HCT116 (cell line): ENCODE measurements at regions not wholly inside any gene's neighbourhood (a gene's known extent, or its start where the extent isn't known, plus 50 kb on each side); places are given as distances from the start of the nearest gene placed in this dataset.

ENCODE experiments used
- ATAC-seq: fragments of 200-7000 bp; cut with Tn5 transposase; 2 replicates; pipeline ENCODE4 v1.9.1; 2020; ENCODE audit warnings: mild to moderate bottlenecking, moderate library complexity
- BruUV-seq: library from RNA; stranded (reverse); fragments of 400-500 nt; replicated peaks from 2 replicates; lab custom pipeline; 2021; lab: Mats Ljungman, UMichigan
- CTCF ChIA-PET: fragments of 300-600 bp; sonication (Branson Sonifier 250); formaldehyde crosslinking; loops from one replicate; lab custom pipeline; 2021; ENCODE audit warnings: antibody characterized with exemption; lab: Charles Lee
- POLR2A ChIA-PET: fragments of 300-600, 350-600 bp; sonication (Branson Sonifier 250); formaldehyde crosslinking; loops from one replicate; lab custom pipeline; 2021; ENCODE audit warnings: antibody characterized with exemption; lab: Charles Lee
- RAD21 ChIA-PET, 2 experiments: fragments of 300-600 bp; sonication (Branson Sonifier 250); formaldehyde crosslinking; loops; one replicate each; lab custom pipeline; 2023; ENCODE audit warnings: low total read pairs in 2 of 2; ENCODE audit not compliant: uncharacterized antibody in 2 of 2, unreplicated experiment in 2 of 2, low non-redundant PET in 1 of 2; lab: Charles Lee
- DNase-seq: peaks from one replicate; pipeline ENCODE4 v3.0.0-alpha.2; 2010; ENCODE audit warnings: low read depth, low spot score
- H2AFZ ChIP-seq: fragments of 200-600 bp; shearing (Covaris generic), sonication (generic); 2 replicates; pipeline ENCODE4 v1.6.1; 2017; ENCODE audit warnings: low read depth, mixed run types, mixed read lengths, antibody characterized with exemption, low read length; ENCODE audit not compliant: poor library complexity, severe bottlenecking
- H3K27ac ChIP-seq: 2 replicates; pipeline ENCODE4 v1.5.1; 2012; ENCODE audit warnings: low read depth, low read length
- H3K27me3 ChIP-seq: fragments of 200-600 bp; sonication (generic); 2 replicates; pipeline ENCODE4 v1.6.1; 2016; ENCODE audit warnings: mixed run types, low read length, mixed read lengths; ENCODE audit not compliant: insufficient read depth
- H3K36me3 ChIP-seq, 2 experiments: fragments of 200-500 bp in 1 of 2; fragments of 200-600 bp in 1 of 2; sonication (Bioruptor generic) in 1 of 2; sonication (generic) in 1 of 2; 2 replicates each; pipeline versions ENCODE4 v1.5.1 to v1.6.1; 2014 to 2016; ENCODE audit warnings: low read length in 2 of 2, inconsistent platforms in 1 of 2, mixed read lengths in 1 of 2, mixed run types in 1 of 2; ENCODE audit not compliant: insufficient read depth in 2 of 2, control insufficient read depth in 1 of 2
- H3K4me1 ChIP-seq, 2 experiments: fragments of 200-600 bp in 1 of 2; sonication (generic) in 1 of 2; 2 replicates each; pipeline versions ENCODE4 v1.5.1 to v1.6.1; 2012 to 2017; ENCODE audit warnings: low read length in 2 of 2, inconsistent platforms in 1 of 2, mild to moderate bottlenecking in 1 of 2, mixed read lengths in 1 of 2, mixed run types in 1 of 2, moderate library complexity in 1 of 2; ENCODE audit not compliant: insufficient read depth in 2 of 2, control insufficient read depth in 1 of 2
- H3K4me2 ChIP-seq: fragments of 200-600 bp; sonication (generic); 2 replicates; pipeline ENCODE4 v1.6.1; 2017; ENCODE audit warnings: mixed run types, low read length, mixed read lengths
- H3K4me3 ChIP-seq, 2 experiments: fragments of 200-600 bp in 1 of 2; sonication (generic) in 1 of 2; replicated peaks in 1 of 2; 2 replicates each; pipeline ENCODE4 v1.5.1; 2011 to 2016; ENCODE audit warnings: low read length in 2 of 2, control low read depth in 1 of 2, low read depth in 1 of 2, mild to moderate bottlenecking in 1 of 2, mixed read lengths in 1 of 2, mixed run types in 1 of 2
- H3K79me2 ChIP-seq: fragments of 200-600 bp; sonication (generic); 2 replicates; pipeline ENCODE4 v1.6.1; 2017; ENCODE audit warnings: mild to moderate bottlenecking, mixed run types, low read length, moderate library complexity, mixed read lengths; ENCODE audit not compliant: insufficient read depth
- H3K9ac ChIP-seq: fragments of 200-600 bp; sonication (generic); 2 replicates; pipeline ENCODE4 v1.6.1; 2016; ENCODE audit warnings: low read length, mixed read lengths
- H3K9me2 ChIP-seq: fragments of 200-600 bp; sonication (generic), shearing (Covaris generic); 2 replicates; pipeline ENCODE4 v1.6.1; 2017; ENCODE audit warnings: mixed run types, mild to moderate bottlenecking, moderate library complexity; ENCODE audit not compliant: insufficient read depth
- H3K9me3 ChIP-seq, 2 experiments: fragments of 200-500 bp in 1 of 2; fragments of 200-600 bp in 1 of 2; sonication (Bioruptor generic) in 1 of 2; sonication (generic) in 1 of 2; 2 replicates each; pipeline ENCODE4 v1.6.1; 2014 to 2017; ENCODE audit warnings: low read length in 2 of 2, mixed read lengths in 2 of 2, inconsistent platforms in 1 of 2, low read depth in 1 of 2, mild to moderate bottlenecking in 1 of 2, mixed run types in 1 of 2, moderate library complexity in 1 of 2; ENCODE audit not compliant: control insufficient read depth in 1 of 2, insufficient read depth in 1 of 2
- H4K20me1 ChIP-seq: fragments of 200-600 bp; sonication (generic), shearing (Covaris generic); 2 replicates; pipeline ENCODE4 v1.6.1; 2017; ENCODE audit warnings: mixed run types, mild to moderate bottlenecking, moderate library complexity; ENCODE audit not compliant: insufficient read depth
- EGR1 ChIP-seq: IDR thresholded peaks from 2 replicates; pipeline ENCODE4 v1.6.1; 2012; ENCODE audit warnings: low read depth
- EZH2 ChIP-seq: fragments of 200-600 bp; sonication (generic); IDR thresholded peaks from 2 replicates; pipeline ENCODE4 v1.6.1; 2017; ENCODE audit warnings: antibody characterized with exemption, mixed run types
- JUND ChIP-seq: IDR thresholded peaks from 2 replicates; pipeline ENCODE4 v1.6.1; 2012
- POLR2A ChIP-seq: IDR thresholded peaks from 2 replicates; pipeline ENCODE4 v1.7.0; 2011; ENCODE audit warnings: borderline replicate concordance; ENCODE audit not compliant: insufficient read depth, insufficient read length; ENCODE audit errors: extremely low read depth
- SP1 ChIP-seq: IDR thresholded peaks from 2 replicates; pipeline ENCODE4 v1.6.1; 2012; ENCODE audit warnings: low read depth
- ZFX ChIP-seq: fragments of 450-650 bp; IDR thresholded peaks from 2 replicates; pipeline ENCODE4 v1.6.1; 2017
- intact Hi-C: fragments of 100-400 bp; cut with micrococcal nuclease; formaldehyde crosslinking; loops from 2 replicates; pipeline ENCODE4 v1.10.0; 2022
- TF ChIP-seq, protein P1 (sequence below): IDR thresholded peaks from 2 replicates; pipeline ENCODE4 v1.6.1; 2012
- TF ChIP-seq, protein P2 (sequence below), 3 experiments: fragments of 200-600 bp in 1 of 3; sonication (generic) in 1 of 3; IDR thresholded peaks in 2 of 3; conservative IDR thresholded peaks in 1 of 3; 2 replicates each; pipeline ENCODE4 v1.5.1; 2012 to 2017; ENCODE audit warnings: low read depth in 2 of 3, low read length in 2 of 3, antibody characterized with exemption in 1 of 3, borderline replicate concordance in 1 of 3, control low read depth in 1 of 3, mild to moderate bottlenecking in 1 of 3, mixed read lengths in 1 of 3, mixed run types in 1 of 3, moderate library complexity in 1 of 3; ENCODE audit not compliant: insufficient read depth in 1 of 3

- Histone ChIP-seq H3K36me3 (no peaks in the 10 kb centered on the region), H2AFZ (no peak overlapping the region), H3K27me3 (no peaks in the 10 kb centered on the region; the same call in 1 of the 2 replicates), H3K9ac (no peak overlapping the region), H3K4me2 (no peak overlapping the region)
- ChIA-PET CTCF (no interaction called here), RAD21 (no interaction called here), POLR2A (interaction anchor here (0.7 kb wide), 1 partner anchor 270 kb away, joined by 5 read pairs; no protein-coding TSS in a partner anchor)
- BruUV-seq: no TSS peak
- intact Hi-C loops: no loop called here
- no peak for TF ChIP-seq SP1
- TF ChIP-seq, protein P1, sequence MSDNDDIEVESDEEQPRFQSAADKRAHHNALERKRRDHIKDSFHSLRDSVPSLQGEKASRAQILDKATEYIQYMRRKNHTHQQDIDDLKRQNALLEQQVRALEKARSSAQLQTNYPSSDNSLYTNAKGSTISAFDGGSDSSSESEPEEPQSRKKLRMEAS: no peak
- no peak for TF ChIP-seq ZFX
- no peak for TF ChIP-seq EGR1
- no peak for TF ChIP-seq JUND
- TF ChIP-seq EZH2: no peak
- TF ChIP-seq POLR2A: no peak
- TF ChIP-seq, protein P2, sequence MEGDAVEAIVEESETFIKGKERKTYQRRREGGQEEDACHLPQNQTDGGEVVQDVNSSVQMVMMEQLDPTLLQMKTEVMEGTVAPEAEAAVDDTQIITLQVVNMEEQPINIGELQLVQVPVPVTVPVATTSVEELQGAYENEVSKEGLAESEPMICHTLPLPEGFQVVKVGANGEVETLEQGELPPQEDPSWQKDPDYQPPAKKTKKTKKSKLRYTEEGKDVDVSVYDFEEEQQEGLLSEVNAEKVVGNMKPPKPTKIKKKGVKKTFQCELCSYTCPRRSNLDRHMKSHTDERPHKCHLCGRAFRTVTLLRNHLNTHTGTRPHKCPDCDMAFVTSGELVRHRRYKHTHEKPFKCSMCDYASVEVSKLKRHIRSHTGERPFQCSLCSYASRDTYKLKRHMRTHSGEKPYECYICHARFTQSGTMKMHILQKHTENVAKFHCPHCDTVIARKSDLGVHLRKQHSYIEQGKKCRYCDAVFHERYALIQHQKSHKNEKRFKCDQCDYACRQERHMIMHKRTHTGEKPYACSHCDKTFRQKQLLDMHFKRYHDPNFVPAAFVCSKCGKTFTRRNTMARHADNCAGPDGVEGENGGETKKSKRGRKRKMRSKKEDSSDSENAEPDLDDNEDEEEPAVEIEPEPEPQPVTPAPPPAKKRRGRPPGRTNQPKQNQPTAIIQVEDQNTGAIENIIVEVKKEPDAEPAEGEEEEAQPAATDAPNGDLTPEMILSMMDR (IDR thresholded peaks at IDR 0.05 in 2 of 3, conservative IDR thresholded peaks at IDR 0.05 in 1 of 3; ENCODE audit: borderline replicate concordance in 1 of 3, insufficient read depth in 1 of 3, low read depth in 2 of 3, low read length in 2 of 3): 0 out of 6 replicates have a peak, but pooled peaks of 1 of the 3 experiments have one; percentile 23
- TF ChIP-seq, all 23 proteins: peak for 1
- H3K9me2 ChIP-seq: no peaks in the 10 kb centered on the region
- H3K4me1 ChIP-seq: no peaks in the 10 kb centered on the region
- no peaks in the 10 kb centered on the region for H4K20me1 ChIP-seq
- no peak overlapping the region for H3K4me3 ChIP-seq
- no peaks in the 10 kb centered on the region for H3K79me2 ChIP-seq
- H3K9me3 ChIP-seq: no peaks in the 10 kb centered on the region
- DNase-seq (no peak), ATAC-seq (no peak)
- no peak overlapping the region for H3K27ac ChIP-seq
These were observed 173.6 kb downstream of the GALR1 start for GRCh38 chr18:77422974-77423867.
